ENCODE measurements at regions not wholly inside any gene's neighbourhood (a gene's known extent, or its start where the extent isn't known, plus 50 kb on each side); places are given as distances from the start of the nearest gene placed in this dataset.

- ATAC-seq = no peak
- no peaks in the 10 kb centered on the region for H3K4me1 ChIP-seq (ENCODE audit: insufficient read depth, low read length)
- in situ Hi-C loops (cut with HindIII; ENCODE audit: extremely low pct_ligation_motif_present, low pct_unique_long_range_greater_than_20kb) (no loop called here), intact Hi-C loops (cut with micrococcal nuclease; ENCODE audit: unreplicated experiment) (no loop called here)
- no peak overlapping the region for H3K4me3 ChIP-seq (replicated peaks in 1 of 3; ENCODE audit: insufficient read depth in 1 of 3, low read depth in 2 of 3, low read length in 3 of 3)
- BruUV-seq (replicated peaks) = no TSS peak
- no peaks in the 10 kb centered on the region for H3K9me3 ChIP-seq (ENCODE audit: low read length)
- FAIRE-seq = no peak
- ChIA-PET POLR2A (no interaction called here), CTCF (ENCODE audit: low intra/inter-chr PET ratio, low total read pairs) (no interaction called here)
- 0% methylated on average over 1 of the region's 1 CpG for WGBS (ENCODE audit: low lambda C conversion rate)
- no peak for TF ChIP-seq SMAD9 (CRISPR knock-in tag; IDR thresholded peaks at IDR 0.05)
- TF ChIP-seq ONECUT2 (CRISPR knock-in tag; IDR thresholded peaks at IDR 0.05) = no peak
- TF ChIP-seq ZNF264 (CRISPR knock-in tag; IDR thresholded peaks at IDR 0.05) = no peak
- H3K27ac ChIP-seq (ENCODE audit: extremely low read length, insufficient read depth, low read length) = no peak overlapping the region
- no peaks in the 10 kb centered on the region for H3K36me3 ChIP-seq (replicated peaks in 1 of 2; ENCODE audit: control insufficient read depth in 1 of 2, insufficient read depth in 2 of 2, low read length in 2 of 2)
- H2AFZ ChIP-seq (ENCODE audit: low read length) = no peak overlapping the region
- H4K20me1 ChIP-seq (ENCODE audit: insufficient read depth, low read length) = no peaks in the 10 kb centered on the region
- no peak overlapping the region for H3K4me2 ChIP-seq (ENCODE audit: low read depth, low read length)
- H3K79me2 ChIP-seq (ENCODE audit: insufficient read depth, low read length) = no peaks in the 10 kb centered on the region
- DNase-seq (ENCODE audit: low spot score) = no peak
- peaks cover 0 to 30% of the 10 kb centered on the region in 2 experiments; a peak in 2 of 5 replicates for H3K27me3 ChIP-seq (ENCODE audit: control insufficient read depth in 1 of 2, insufficient read depth in 2 of 2, low read length in 2 of 2)
- no peak overlapping the region for H3K9ac ChIP-seq (ENCODE audit: insufficient read depth, low read depth, low read length)
Observed at GRCh38 chr10:29873941-29874484, 185.4 kb downstream of the JCAD start.

GRCh38 chr10:29870522-29871044, 188.8 kb downstream of the JCAD start:
- ChIA-PET POLR2A (no interaction called here), CTCF (ENCODE audit: low intra/inter-chr PET ratio, low total read pairs) (no interaction called here)
- H3K79me2 ChIP-seq (ENCODE audit: insufficient read depth, low read length) = no peaks in the 10 kb centered on the region
- no peak overlapping the region for H3K4me3 ChIP-seq (replicated peaks in 1 of 3; ENCODE audit: insufficient read depth in 1 of 3, low read depth in 2 of 3, low read length in 3 of 3)
- no peak overlapping the region for H3K27ac ChIP-seq (ENCODE audit: extremely low read length, insufficient read depth, low read length)
- ATAC-seq = no peak
- no peak for FAIRE-seq
- H2AFZ ChIP-seq (ENCODE audit: low read length) = no peak overlapping the region
- no peaks in the 10 kb centered on the region for H4K20me1 ChIP-seq (ENCODE audit: insufficient read depth, low read length)
- no peaks in the 10 kb centered on the region for H3K4me1 ChIP-seq (ENCODE audit: insufficient read depth, low read length)
- DNase-seq (ENCODE audit: low spot score) = no peak
- peaks cover 0 to 15% of the 10 kb centered on the region in 2 experiments; a peak in 1 of 5 replicates for H3K27me3 ChIP-seq (ENCODE audit: control insufficient read depth in 1 of 2, insufficient read depth in 2 of 2, low read length in 2 of 2)
- in situ Hi-C loops (cut with HindIII; ENCODE audit: extremely low pct_ligation_motif_present, low pct_unique_long_range_greater_than_20kb) = no loop called here
- H3K4me2 ChIP-seq (ENCODE audit: low read depth, low read length) = no peak overlapping the region
- BruUV-seq (replicated peaks) = no TSS peak
- intact Hi-C loops (cut with micrococcal nuclease; ENCODE audit: unreplicated experiment) = no loop called here
- H3K9ac ChIP-seq (ENCODE audit: insufficient read depth, low read depth, low read length) = no peak overlapping the region
- H3K9me3 ChIP-seq (ENCODE audit: low read length) = no peaks in the 10 kb centered on the region
- WGBS (ENCODE audit: low lambda C conversion rate) = under 1% methylated on average over 2 of the region's 2 CpGs
- H3K36me3 ChIP-seq (replicated peaks in 1 of 2; ENCODE audit: control insufficient read depth in 1 of 2, insufficient read depth in 2 of 2, low read length in 2 of 2) = no peaks in the 10 kb centered on the region
- no peak for TF ChIP-seq MED13 (CRISPR knock-in tag; IDR thresholded peaks at IDR 0.05)
- no peak for TF ChIP-seq ZNF12 (CRISPR knock-in tag; IDR thresholded peaks at IDR 0.05)
- no peak for TF ChIP-seq ZNF574 (CRISPR knock-in tag; IDR thresholded peaks at IDR 0.05)
- no peak for TF ChIP-seq MBNL3 (CRISPR knock-in tag; conservative IDR thresholded peaks at IDR 0.05)
- TF ChIP-seq PLSCR1 (CRISPR knock-in tag; IDR thresholded peaks at IDR 0.05; ENCODE audit: borderline replicate concordance) = no peak
- no peak for TF ChIP-seq IRF9 (CRISPR knock-in tag; IDR thresholded peaks at IDR 0.05; ENCODE audit: borderline replicate concordance)
- no peak for TF ChIP-seq ZNF770 (CRISPR knock-in tag; IDR thresholded peaks at IDR 0.05)
- no peak for TF ChIP-seq TOE1 (CRISPR knock-in tag; IDR thresholded peaks at IDR 0.05)
- TF ChIP-seq SNAI1 (CRISPR knock-in tag; IDR thresholded peaks at IDR 0.05; ENCODE audit: borderline replicate concordance) = no peak
